ENCODE measurements at regions not wholly inside any gene's neighbourhood (a gene's known extent, or its start where the extent isn't known, plus 50 kb on each side); places are given as distances from the start of the nearest gene placed in this dataset.

DNA sequence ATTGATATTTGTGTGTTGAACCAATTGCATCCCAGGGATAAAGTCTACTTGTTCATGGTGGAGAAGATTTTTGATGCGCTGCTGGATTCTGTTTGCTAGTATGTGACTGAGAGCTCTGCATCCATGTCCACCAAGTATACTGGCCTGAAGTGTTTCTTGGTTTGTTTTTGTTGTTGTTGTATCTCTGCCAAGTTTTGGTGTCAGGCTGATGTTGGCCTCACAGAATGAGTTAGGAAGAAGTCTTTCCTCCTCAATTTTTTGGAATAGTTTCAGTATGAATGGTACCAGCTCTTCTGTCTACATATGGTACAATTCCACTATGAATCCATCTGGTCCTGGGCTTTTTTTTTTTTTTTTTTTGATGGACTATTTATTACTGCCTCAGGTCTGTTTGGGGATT is 50.9 kb upstream of the OSTN start:
- TF ChIP-seq, protein P1, sequence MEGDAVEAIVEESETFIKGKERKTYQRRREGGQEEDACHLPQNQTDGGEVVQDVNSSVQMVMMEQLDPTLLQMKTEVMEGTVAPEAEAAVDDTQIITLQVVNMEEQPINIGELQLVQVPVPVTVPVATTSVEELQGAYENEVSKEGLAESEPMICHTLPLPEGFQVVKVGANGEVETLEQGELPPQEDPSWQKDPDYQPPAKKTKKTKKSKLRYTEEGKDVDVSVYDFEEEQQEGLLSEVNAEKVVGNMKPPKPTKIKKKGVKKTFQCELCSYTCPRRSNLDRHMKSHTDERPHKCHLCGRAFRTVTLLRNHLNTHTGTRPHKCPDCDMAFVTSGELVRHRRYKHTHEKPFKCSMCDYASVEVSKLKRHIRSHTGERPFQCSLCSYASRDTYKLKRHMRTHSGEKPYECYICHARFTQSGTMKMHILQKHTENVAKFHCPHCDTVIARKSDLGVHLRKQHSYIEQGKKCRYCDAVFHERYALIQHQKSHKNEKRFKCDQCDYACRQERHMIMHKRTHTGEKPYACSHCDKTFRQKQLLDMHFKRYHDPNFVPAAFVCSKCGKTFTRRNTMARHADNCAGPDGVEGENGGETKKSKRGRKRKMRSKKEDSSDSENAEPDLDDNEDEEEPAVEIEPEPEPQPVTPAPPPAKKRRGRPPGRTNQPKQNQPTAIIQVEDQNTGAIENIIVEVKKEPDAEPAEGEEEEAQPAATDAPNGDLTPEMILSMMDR (IDR thresholded peaks at IDR 0.05; ENCODE audit: borderline replicate concordance, insufficient read depth, low read depth, low read length), result no peak
- H3K4me3 ChIP-seq (ENCODE audit: low read depth, low read length), result no peak overlapping the region

DNA sequence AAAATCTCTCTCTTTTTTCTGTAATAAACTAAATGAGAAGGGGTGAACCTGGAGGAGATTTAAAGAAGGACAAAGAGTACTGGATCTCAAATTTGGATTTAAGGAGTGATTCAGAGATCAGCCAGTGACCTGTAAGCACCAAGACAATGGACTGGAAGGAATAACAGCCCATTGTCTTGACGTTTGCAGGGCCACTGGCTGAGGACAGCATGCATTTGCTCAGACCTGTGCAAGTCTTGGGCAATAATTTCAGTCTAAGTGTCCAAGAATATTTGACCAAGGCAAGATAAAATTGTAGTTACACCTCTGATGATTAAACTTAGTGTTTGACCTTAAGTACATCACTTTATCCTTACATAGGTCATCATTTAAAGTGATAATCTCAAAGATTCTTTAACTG is 55.8 kb upstream of the OSTN start:
- no peak overlapping the region for H3K4me3 ChIP-seq (ENCODE audit: low read depth, low read length)
- TF ChIP-seq, protein P1 (IDR thresholded peaks at IDR 0.05; ENCODE audit: borderline replicate concordance, insufficient read depth, low read depth, low read length), result no peak

DNA sequence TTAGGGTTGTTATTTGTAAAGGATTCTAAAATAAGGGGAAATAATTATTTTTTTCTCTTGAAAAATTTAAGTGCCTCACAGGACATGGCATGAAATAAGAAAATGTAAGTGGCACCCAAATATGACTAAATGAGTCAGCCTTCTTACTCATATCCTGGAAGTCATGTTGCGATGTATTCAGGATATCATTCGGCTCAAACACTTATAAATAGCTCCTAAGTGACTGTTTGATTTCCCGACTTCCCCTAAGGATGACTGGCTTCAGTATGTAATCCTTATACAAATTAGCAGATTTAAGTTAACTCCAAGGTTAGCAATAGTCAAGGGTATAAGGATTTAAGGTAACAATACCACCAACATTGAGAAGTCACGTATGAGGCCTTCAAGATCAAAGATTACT is 57.3 kb upstream of the OSTN start:
- H3K4me3 ChIP-seq (ENCODE audit: low read depth, low read length), result no peak overlapping the region
- TF ChIP-seq, protein P1 (IDR thresholded peaks at IDR 0.05; ENCODE audit: borderline replicate concordance, insufficient read depth, low read depth, low read length), result no peak

DNA sequence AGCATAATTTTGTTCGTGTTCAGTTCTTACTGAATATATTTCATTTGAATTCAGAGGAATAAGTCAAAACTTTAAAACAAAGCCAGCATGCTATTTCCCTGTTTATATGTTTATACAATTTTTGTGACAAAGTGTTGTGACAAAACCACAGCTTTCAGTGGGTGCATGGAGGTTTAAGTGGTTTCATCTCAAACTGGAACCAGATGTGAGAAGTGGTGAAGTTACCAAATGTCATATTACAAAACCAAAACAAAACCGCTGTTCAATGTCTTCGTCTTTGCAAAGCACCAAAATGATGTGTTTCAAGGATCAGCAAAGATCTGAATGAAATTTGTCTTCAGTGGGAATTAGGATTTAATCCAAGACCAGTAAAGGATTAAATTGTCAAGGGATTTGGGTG is 59.3 kb upstream of the OSTN start:
- H3K4me3 ChIP-seq (ENCODE audit: low read depth, low read length), result no peak overlapping the region
- TF ChIP-seq, protein P1 (IDR thresholded peaks at IDR 0.05; ENCODE audit: borderline replicate concordance, insufficient read depth, low read depth, low read length), result no peak

DNA sequence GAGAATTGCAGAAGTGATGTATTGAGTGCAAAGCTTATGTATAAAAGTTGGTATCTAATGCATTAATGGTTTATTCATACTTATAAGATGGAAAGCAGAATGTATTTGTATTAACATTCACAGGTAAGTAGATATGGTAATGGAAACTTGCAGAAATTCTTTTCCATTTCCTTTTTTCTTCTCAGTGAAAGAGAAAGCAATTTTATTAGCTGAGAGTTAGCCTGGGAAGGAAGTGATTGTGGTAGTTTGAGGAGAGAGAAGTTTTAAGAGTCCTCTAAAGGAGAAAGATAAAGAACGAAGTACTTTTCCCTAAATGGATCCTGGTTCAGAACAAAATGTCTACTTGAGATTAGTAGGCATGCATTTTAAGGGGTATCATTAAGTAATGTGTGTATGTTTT is 60.1 kb upstream of the OSTN start:
- H3K4me3 ChIP-seq (ENCODE audit: low read depth, low read length), result no peak overlapping the region
- TF ChIP-seq, protein P1 (IDR thresholded peaks at IDR 0.05; ENCODE audit: borderline replicate concordance, insufficient read depth, low read depth, low read length), result no peak

DNA sequence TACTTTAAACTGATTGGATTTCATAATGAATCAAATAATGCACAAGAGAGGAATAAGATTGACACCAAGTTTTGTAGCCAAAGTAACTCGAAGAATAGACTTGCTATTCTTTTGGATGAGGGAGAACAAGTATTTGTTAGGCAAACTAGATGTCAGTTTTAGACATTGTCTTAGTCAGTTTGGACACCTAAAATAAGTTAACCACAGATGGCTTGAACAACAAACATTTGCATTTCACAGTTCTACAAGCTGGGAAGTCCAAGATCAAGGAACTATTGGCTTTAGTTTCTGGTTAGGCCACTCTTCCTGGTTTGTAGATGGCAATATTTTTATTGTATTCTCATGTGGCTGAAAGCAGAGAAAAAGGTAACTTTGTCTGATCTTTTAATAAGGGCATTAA is 61.3 kb upstream of the OSTN start:
- TF ChIP-seq, protein P1 (IDR thresholded peaks at IDR 0.05; ENCODE audit: borderline replicate concordance, insufficient read depth, low read depth, low read length), result no peak
- no peak overlapping the region for H3K4me3 ChIP-seq (ENCODE audit: low read depth, low read length)

DNA sequence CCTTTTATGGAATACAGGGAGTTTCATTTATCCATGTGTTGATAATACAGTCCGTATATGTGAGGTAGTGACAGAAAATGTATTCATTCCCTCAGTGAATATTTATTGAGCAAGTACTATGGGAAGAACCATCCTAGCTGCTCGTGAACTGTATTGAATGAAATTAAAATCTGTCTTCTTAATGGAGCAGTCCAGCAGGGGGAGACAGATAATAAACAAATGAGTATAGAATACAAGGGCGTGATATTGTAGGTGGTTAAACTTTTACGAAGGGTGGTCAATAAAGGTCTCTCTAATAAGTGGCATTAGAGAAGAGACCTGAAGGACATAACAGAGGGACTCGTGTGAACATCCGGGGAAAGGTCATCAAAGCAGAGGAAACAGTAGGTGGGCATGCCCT is 62.7 kb upstream of the OSTN start:
- no peak overlapping the region for H3K4me3 ChIP-seq (ENCODE audit: low read depth, low read length)
- TF ChIP-seq, protein P1 (IDR thresholded peaks at IDR 0.05; ENCODE audit: borderline replicate concordance, insufficient read depth, low read depth, low read length), result peak; percentile 9; the same call in 1 of the 2 replicates
